H1 (cell line): ENCODE measurements at regions not wholly inside any gene's neighbourhood (a gene's known extent, or its start where the extent isn't known, plus 50 kb on each side); places are given as distances from the start of the nearest gene placed in this dataset.

Experiments
- CEBPB ChIP-seq: IDR thresholded peaks from 2 replicates; pipeline ENCODE4 v1.6.1; 2012; ENCODE audit warnings: low read depth, low read length
- CHD1 ChIP-seq: IDR thresholded peaks from 2 replicates; pipeline ENCODE4 v1.6.1; 2012; ENCODE audit warnings: low read depth, low read length, improper control_type of control experiment
- CHD7 ChIP-seq: fragments of 300-600 bp; sonication (generic); IDR thresholded peaks from 2 replicates; pipeline ENCODE4 v1.7.1; 2012; ENCODE audit warnings: low read length, moderate library complexity, mild to moderate bottlenecking, inconsistent platforms; ENCODE audit not compliant: insufficient replicate concordance
- CREB1 ChIP-seq: IDR thresholded peaks from 2 replicates; pipeline ENCODE4 v1.6.1; 2012; ENCODE audit warnings: inconsistent platforms
- HDAC6 ChIP-seq: IDR thresholded peaks from one replicate; pipeline ENCODE4 v1.7.1; 2012; ENCODE audit warnings: low read depth, mild to moderate bottlenecking, inconsistent platforms, low read length, moderate library complexity
- JUND ChIP-seq: IDR thresholded peaks from 2 replicates; pipeline ENCODE4 v1.6.1; 2011; ENCODE audit warnings: mild to moderate bottlenecking, improper control_type of control experiment, low read length
- MAX ChIP-seq: IDR thresholded peaks from 2 replicates; pipeline ENCODE4 v1.6.1; 2012; ENCODE audit warnings: inconsistent platforms
- PHF8 ChIP-seq: fragments of 200-600 bp; sonication (generic); conservative IDR thresholded peaks from 2 replicates; pipeline ENCODE4 v1.7.1; 2012; ENCODE audit warnings: low read depth, mild to moderate bottlenecking, inconsistent platforms, low read length, moderate library complexity
- RFX5 ChIP-seq: IDR thresholded peaks from 2 replicates; pipeline ENCODE4 v1.6.1; 2011; ENCODE audit warnings: low read depth, low read length, improper control_type of control experiment, borderline replicate concordance
- RNF2 ChIP-seq: fragments of 200-900, 300-1000 bp; sonication (generic); IDR thresholded peaks from 2 replicates; pipeline ENCODE4 v1.7.1; 2016; ENCODE audit warnings: borderline replicate concordance, low read depth, mild to moderate bottlenecking, antibody characterized with exemption, low read length; ENCODE audit not compliant: poor library complexity, severe bottlenecking; ENCODE audit errors: missing control alignments
- RXRA ChIP-seq: IDR thresholded peaks from 2 replicates; pipeline ENCODE4 v1.6.1; 2011; ENCODE audit warnings: low read depth, mild to moderate bottlenecking, low read length, moderate library complexity; ENCODE audit not compliant: insufficient read depth
- SIRT6 ChIP-seq: IDR thresholded peaks from one replicate; pipeline ENCODE4 v1.7.1; 2012; ENCODE audit warnings: low read length, inconsistent platforms

GRCh38 chr18:26617151-26617554 lies 68.8 kb upstream of the KCTD1 start (continued):
- no peak for TF ChIP-seq CHD7
- no peak for TF ChIP-seq RFX5
- TF ChIP-seq CHD1: no peak
- TF ChIP-seq CREB1: no peak
- no peak for TF ChIP-seq PHF8
- TF ChIP-seq RXRA: no peak
- no peak for TF ChIP-seq JUND
- no peak for TF ChIP-seq SIRT6
- no peak for TF ChIP-seq CEBPB
- no peak for TF ChIP-seq RNF2
- no peak for TF ChIP-seq MAX
- TF ChIP-seq HDAC6: no peak
